Activated CD8-positive, alpha-beta memory T cell treated with anti-CD3 and anti-CD28 coated beads, Interleukin-2, amount 10 ng/mL, durations not matched to agents 7 days and 5 days (primary cell): ENCODE measurements at regions not wholly inside any gene's neighbourhood (a gene's known extent, or its start where the extent isn't known, plus 50 kb on each side); places are given as distances from the start of the nearest gene placed in this dataset.

Experiments
- ATAC-seq: fragments of 150-1000 bp; cut with Tn5 transposase; one replicate; pipeline ENCODE4 v1.10.0; 2021; ENCODE audit warnings: moderate library complexity
- CTCF ChIA-PET: fragments of 350-600 bp; sonication (Branson Sonifier 250); formaldehyde crosslinking; loops from one replicate; lab custom pipeline; 2021; ENCODE audit warnings: antibody characterized with exemption; lab: Charles Lee
- DNase-seq: peaks from one replicate; pipeline ENCODE4 v3.0.0-alpha.2; 2020
- H3K27ac Mint-ChIP-seq: one replicate; pipeline ENCODE4 v1.8.0; 2021; ENCODE audit warnings: mild to moderate bottlenecking, mixed read lengths
- H3K27me3 Mint-ChIP-seq: one replicate; pipeline ENCODE4 v1.8.0; 2021; ENCODE audit warnings: mixed read lengths
- H3K36me3 Mint-ChIP-seq: one replicate; pipeline ENCODE4 v1.8.0; 2021; ENCODE audit warnings: mild to moderate bottlenecking, mixed read lengths
- H3K4me1 Mint-ChIP-seq: one replicate; pipeline ENCODE4 v1.8.0; 2021; ENCODE audit warnings: mixed read lengths
- H3K4me3 Mint-ChIP-seq: one replicate; pipeline ENCODE4 v1.8.0; 2021; ENCODE audit warnings: mild to moderate bottlenecking, moderate library complexity, mixed read lengths
- H3K9me3 Mint-ChIP-seq: one replicate; pipeline ENCODE4 v1.8.0; 2022; ENCODE audit warnings: low read depth, mixed read lengths

DNA sequence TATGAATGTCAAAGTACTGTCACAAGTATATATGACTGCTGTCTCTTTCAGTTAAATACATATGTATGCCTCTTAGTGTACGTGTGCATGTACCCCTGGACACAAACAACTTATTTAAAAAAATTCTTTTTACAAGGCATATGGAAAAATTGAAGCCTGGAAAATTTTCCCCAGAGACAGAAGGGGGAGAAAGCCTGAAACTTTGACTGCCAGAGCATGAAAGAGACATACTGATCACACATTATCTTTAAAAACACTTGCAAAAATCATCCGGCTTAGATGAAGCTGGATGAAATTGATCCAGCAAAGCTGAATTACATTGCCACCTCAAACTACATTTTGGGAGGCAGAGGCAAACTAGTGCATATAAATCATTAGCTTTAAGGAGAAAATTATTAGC lies 88.0 kb upstream of the NFIB start:
- CTCF ChIA-PET, result no interaction called here
- DNase-seq (no peak), ATAC-seq (no peak)
- Mint-ChIP-seq H3K36me3 (no peaks in the 10 kb centered on the region), H3K27ac (no peak overlapping the region), H3K4me1 (no peaks in the 10 kb centered on the region), H3K4me3 (no peak overlapping the region), H3K27me3 (no peaks in the 10 kb centered on the region), H3K9me3 (no peaks in the 10 kb centered on the region)

DNA sequence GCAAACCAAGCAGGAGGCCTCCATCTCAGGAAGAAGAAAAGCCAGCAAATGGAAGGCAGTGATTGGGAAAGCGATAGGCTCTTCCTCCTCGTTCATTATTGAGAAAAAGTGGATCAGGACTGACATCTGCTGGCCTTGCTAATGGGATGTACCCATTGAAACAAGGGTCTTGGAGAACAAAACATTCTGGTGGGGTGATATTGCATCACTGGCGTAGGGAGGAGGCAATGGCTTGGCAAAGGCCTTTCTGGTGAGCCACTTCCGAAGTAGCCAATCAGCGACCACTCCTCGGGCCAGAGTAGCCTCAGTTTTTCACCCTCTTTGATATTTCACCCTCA lies 86.7 kb upstream of the NFIB start:
- H3K36me3 Mint-ChIP-seq, result no peaks in the 10 kb centered on the region
- DNase-seq (no peak), ATAC-seq (no peak)
- no peaks in the 10 kb centered on the region for H3K9me3 Mint-ChIP-seq
- no peak overlapping the region for H3K27ac Mint-ChIP-seq
- H3K4me1 Mint-ChIP-seq, result no peaks in the 10 kb centered on the region
- H3K4me3 Mint-ChIP-seq, result no peak overlapping the region
- CTCF ChIA-PET, result no interaction called here
- H3K27me3 Mint-ChIP-seq, result no peaks in the 10 kb centered on the region

DNA sequence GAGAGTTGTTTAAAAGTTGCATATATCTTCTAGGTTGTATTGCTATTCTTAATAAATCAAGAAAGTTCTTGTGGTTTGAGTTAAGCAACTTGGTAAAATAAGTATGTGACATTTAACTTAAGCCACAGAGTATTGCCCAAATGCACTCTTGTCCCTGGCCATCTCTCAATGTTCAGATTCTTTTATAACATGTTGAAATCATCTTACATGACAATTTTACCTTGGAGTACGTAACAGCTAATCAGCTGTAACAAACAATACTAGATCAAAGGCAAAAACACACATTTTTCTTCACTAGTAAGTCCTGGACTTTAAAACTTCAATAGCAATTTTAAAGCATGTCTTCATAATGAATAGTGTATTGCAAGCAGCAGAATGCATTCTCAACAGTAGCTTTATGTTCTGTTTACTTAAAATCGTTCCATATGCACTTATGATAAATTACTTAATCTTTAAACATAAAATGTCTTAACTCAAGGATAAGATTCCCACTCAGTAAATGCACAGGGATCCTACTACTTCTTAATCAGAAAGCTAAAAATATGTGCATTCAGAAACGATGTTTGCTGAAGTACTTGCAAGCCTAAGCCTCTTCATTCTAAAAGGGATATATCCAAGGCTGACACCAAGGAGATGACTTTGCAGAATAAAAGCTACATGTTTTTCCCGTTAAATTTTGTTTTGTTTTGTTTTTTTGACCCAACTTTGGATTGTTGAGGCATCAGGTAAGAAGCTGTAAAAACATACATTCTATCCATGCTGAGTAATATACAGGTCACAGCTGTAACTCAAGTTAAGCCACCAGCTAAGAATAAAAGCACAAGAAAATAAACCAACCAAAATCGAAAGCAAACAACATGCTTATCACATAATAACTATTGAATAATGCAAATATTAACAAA lies 86.1 kb upstream of the NFIB start:
- H3K27me3 Mint-ChIP-seq, result no peaks in the 10 kb centered on the region
- no peaks in the 10 kb centered on the region for H3K36me3 Mint-ChIP-seq
- ATAC-seq (no peak), DNase-seq (no peak)
- no peak overlapping the region for H3K27ac Mint-ChIP-seq
- CTCF ChIA-PET, result no interaction called here
- H3K4me3 Mint-ChIP-seq, result no peak overlapping the region
- H3K4me1 Mint-ChIP-seq, result no peaks in the 10 kb centered on the region
- H3K9me3 Mint-ChIP-seq, result no peaks in the 10 kb centered on the region

DNA sequence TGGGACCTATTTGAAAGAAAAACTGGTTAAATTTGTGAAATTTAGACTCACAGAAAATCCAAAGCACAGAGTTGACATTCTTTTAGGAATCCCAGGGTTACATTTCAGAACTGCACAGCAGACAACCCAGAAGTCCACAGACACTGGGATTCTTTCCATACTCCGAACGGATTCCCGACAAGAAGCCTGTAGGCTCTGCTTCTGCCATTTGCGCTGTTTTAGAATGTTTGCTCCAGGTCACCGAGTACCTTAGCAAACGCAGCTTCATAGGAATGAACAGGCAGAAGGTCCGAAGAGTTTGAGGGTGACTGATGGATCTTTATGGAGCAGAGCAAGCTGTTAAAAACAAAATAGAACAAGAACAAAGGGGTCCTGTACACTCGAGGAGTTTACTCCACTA lies 84.5 kb upstream of the NFIB start:
- CTCF ChIA-PET, result no interaction called here
- DNase-seq, result no peak
- H3K4me1 Mint-ChIP-seq, result no peaks in the 10 kb centered on the region
- H3K36me3 Mint-ChIP-seq, result no peaks in the 10 kb centered on the region
- no peak for ATAC-seq
- H3K9me3 Mint-ChIP-seq, result no peaks in the 10 kb centered on the region
- H3K27ac Mint-ChIP-seq, result no peak overlapping the region
- no peak overlapping the region for H3K4me3 Mint-ChIP-seq
- H3K27me3 Mint-ChIP-seq, result no peaks in the 10 kb centered on the region

DNA sequence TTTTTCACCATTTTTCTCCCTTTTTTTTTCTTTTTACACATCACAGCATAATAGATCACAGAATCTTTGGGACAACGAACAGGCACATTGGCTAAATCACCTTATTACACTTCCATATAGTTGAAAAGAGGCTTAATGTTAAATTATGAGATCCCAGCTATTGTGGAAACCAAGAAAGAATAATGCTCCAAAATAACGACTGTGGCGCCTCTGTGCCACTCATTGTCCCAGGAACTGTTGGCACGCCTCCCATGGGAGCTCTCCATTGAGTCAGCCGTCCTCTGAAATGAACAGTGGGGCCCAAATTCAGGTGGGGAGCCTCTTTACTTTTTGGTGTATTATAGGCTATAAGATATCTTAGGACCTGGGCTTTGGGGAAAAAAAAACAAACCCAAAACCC lies 82.2 kb upstream of the NFIB start:
- no peak for ATAC-seq
- Mint-ChIP-seq H3K36me3 (no peaks in the 10 kb centered on the region), H3K4me3 (no peak overlapping the region), H3K4me1 (no peaks in the 10 kb centered on the region), H3K9me3 (no peaks in the 10 kb centered on the region), H3K27ac (no peak overlapping the region), H3K27me3 (no peaks in the 10 kb centered on the region)
- CTCF ChIA-PET, result no interaction called here
- DNase-seq, result no peak

DNA sequence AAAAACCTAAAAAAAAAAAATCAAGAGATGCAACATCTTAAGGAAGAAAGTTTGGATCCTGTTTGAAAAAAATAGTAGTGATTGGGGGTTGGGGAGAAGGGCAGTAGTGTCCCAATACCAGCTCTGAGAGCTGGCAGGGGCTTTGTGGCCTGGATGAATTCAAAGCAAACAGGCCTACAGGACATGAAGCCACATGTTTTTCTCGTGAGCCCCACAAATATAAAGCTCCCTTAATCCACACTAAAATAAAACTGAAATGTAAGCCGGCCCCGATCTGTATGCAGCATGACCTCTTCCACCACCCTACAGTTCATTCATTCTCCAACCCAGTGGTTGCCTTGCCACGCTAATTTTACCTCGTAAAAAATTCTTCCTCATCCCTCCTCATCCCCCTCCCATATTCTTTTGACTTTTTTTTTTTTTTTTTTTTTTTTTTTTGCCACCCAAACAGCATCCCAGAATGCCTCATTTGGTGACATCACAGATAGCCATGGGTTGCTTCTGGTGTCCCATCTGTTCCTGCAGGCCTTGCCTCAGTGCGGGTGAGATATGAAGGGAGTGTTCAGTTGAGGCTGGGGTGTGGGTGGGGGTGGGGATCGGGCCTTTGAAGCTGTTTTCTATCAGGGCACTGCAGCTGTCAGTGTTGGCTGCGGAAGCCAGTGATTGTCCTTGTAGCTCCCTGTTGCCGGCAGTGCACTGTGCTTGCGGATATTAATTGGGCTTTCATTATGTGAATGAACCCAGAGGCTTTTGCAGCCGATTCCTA lies 81.6 kb upstream of the NFIB start:
- Mint-ChIP-seq H3K4me1 (no peaks in the 10 kb centered on the region), H3K27ac (no peak overlapping the region), H3K36me3 (no peaks in the 10 kb centered on the region), H3K9me3 (no peaks in the 10 kb centered on the region), H3K27me3 (no peaks in the 10 kb centered on the region), H3K4me3 (no peak overlapping the region)
- no peak for ATAC-seq
- no peak for DNase-seq
- CTCF ChIA-PET, result no interaction called here

DNA sequence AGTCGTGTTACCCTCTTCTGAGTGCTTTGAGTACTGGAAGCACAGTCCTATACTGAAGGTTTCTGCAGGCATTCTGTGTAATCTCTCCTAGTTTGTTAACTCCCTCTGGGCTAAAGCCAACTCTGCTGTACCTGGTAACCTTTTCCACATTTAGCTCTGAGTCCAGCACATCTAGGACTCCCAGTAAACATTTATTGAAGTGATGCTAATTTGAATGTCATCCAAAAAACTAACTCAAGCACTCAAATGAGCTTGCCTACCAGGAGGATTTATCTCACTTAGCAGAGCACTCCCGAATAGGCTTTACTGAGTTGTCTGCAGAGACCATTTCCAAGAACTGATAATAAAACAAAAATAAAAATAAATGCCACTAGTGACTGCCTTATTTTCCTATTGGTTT lies 79.5 kb upstream of the NFIB start:
- Mint-ChIP-seq H3K36me3 (no peaks in the 10 kb centered on the region), H3K27me3 (no peaks in the 10 kb centered on the region), H3K9me3 (no peaks in the 10 kb centered on the region), H3K27ac (no peak overlapping the region), H3K4me1 (no peaks in the 10 kb centered on the region), H3K4me3 (no peak overlapping the region)
- ATAC-seq (no peak), DNase-seq (no peak)
- CTCF ChIA-PET, result no interaction called here

DNA sequence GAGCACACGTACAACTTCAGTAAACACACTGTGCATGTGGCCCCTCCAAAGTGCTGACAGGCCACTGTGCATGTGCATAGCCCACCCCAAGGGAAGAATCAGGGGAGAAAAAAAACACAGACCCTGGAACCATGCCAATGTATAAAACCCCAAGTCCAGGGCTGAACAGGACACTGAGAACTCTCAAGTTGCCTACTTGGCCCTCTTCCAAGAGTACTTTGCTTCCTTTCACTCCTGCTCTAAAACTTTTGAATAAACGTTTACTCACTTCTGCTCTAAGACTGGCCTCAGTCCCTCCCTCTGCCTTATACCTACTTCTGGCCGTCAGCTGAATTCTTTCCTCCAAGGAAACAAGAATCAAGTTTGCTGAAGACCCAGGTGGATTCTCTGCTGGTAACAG lies 77.7 kb upstream of the NFIB start:
- no peak overlapping the region for H3K4me3 Mint-ChIP-seq
- H3K27ac Mint-ChIP-seq, result no peak overlapping the region
- no peaks in the 10 kb centered on the region for H3K27me3 Mint-ChIP-seq
- CTCF ChIA-PET, result no interaction called here
- no peaks in the 10 kb centered on the region for H3K4me1 Mint-ChIP-seq
- no peak for DNase-seq
- no peaks in the 10 kb centered on the region for H3K9me3 Mint-ChIP-seq
- H3K36me3 Mint-ChIP-seq, result no peaks in the 10 kb centered on the region
- ATAC-seq, result no peak

DNA sequence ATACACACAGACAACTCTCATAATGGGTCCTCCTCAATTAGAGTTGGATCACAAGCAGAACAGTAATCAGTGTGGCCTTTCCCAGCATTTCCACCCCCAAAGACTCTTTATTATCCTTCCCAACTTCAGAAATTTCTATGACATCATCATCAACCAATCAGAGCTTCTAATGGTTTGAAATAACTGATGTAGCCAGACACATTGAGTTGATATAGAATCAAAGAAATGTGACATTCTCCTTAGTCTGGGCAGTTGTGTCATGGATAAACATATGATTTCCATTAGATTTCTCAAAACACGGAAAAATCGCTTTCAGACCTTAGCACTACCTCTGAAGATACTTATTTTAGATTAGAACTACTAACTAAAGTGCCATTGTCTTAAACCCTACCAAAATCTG lies 75.7 kb upstream of the NFIB start:
- Mint-ChIP-seq H3K9me3 (no peaks in the 10 kb centered on the region), H3K36me3 (no peaks in the 10 kb centered on the region), H3K27me3 (no peaks in the 10 kb centered on the region), H3K4me1 (no peaks in the 10 kb centered on the region), H3K27ac (no peak overlapping the region), H3K4me3 (no peak overlapping the region)
- CTCF ChIA-PET, result no interaction called here
- ATAC-seq (no peak), DNase-seq (no peak)

DNA sequence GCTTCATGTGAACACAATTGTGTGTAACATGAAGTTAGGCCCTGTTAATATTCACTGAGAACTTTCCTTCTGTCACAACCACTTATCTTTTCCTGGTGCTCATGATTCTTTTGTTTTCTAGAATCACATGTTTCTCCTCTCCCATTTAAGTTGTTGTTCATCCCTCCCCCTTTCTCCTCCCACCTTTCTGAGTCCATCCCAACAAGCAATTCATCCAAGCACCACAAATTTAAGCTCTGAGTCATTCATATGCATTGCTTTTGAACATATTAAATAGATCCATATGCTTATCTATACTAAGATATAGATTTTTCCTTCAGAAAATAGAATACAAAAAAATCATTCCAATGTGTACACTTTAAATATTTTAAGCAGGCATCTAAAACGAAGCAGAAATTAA lies 75.2 kb upstream of the NFIB start:
- Mint-ChIP-seq H3K4me1 (no peaks in the 10 kb centered on the region), H3K27ac (no peak overlapping the region), H3K4me3 (no peak overlapping the region), H3K27me3 (no peaks in the 10 kb centered on the region), H3K36me3 (no peaks in the 10 kb centered on the region), H3K9me3 (no peaks in the 10 kb centered on the region)
- DNase-seq (no peak), ATAC-seq (no peak)
- CTCF ChIA-PET, result no interaction called here

DNA sequence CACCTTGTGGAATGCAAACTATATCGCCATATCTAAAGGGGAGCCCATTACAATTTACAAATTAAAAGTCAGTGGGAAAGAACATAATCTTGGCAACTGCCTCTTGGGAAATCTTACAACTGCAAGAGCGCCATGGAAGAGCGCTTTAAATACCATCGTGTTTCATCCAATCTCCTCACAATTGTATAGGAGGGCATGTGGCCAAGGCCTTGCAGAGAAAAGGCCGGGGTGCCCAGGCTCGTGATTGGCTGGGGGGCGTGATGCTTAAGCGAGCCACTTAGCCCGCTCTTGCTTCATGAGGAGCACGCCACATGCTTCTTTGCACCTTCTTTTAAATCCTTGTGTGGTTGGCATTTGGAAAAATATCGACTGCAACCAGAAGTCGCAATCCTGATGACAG lies 69.8 kb upstream of the NFIB start:
- no peaks in the 10 kb centered on the region for H3K36me3 Mint-ChIP-seq
- CTCF ChIA-PET, result no interaction called here
- no peak for DNase-seq
- no peak for ATAC-seq
- no peak overlapping the region for H3K27ac Mint-ChIP-seq
- no peaks in the 10 kb centered on the region for H3K4me1 Mint-ChIP-seq
- H3K27me3 Mint-ChIP-seq, result no peaks in the 10 kb centered on the region
- no peak overlapping the region for H3K4me3 Mint-ChIP-seq
- H3K9me3 Mint-ChIP-seq, result no peaks in the 10 kb centered on the region

DNA sequence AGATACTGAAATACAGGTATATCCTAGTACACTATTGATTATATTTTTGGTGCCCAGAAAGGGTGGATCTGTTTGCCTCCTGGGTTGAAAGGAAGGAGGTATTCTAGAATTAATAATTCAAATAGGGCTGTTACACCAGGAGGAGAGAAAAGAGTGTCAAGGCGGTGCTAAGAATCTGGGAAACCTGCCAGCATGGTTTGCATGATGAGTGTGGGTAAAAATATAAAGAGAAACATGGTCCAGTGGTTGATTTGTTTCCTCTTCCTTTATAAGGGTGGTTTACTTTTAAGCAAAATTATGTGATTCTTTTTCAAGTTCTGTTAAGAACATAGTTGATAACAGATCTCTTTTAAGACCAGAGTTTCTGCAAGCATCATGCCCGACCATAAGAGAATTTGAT lies 69.4 kb upstream of the NFIB start:
- Mint-ChIP-seq H3K36me3 (no peaks in the 10 kb centered on the region), H3K27me3 (no peaks in the 10 kb centered on the region), H3K4me1 (no peaks in the 10 kb centered on the region), H3K9me3 (no peaks in the 10 kb centered on the region), H3K4me3 (no peak overlapping the region), H3K27ac (no peak overlapping the region)
- ATAC-seq, result no peak
- DNase-seq, result no peak
- CTCF ChIA-PET, result no interaction called here

DNA sequence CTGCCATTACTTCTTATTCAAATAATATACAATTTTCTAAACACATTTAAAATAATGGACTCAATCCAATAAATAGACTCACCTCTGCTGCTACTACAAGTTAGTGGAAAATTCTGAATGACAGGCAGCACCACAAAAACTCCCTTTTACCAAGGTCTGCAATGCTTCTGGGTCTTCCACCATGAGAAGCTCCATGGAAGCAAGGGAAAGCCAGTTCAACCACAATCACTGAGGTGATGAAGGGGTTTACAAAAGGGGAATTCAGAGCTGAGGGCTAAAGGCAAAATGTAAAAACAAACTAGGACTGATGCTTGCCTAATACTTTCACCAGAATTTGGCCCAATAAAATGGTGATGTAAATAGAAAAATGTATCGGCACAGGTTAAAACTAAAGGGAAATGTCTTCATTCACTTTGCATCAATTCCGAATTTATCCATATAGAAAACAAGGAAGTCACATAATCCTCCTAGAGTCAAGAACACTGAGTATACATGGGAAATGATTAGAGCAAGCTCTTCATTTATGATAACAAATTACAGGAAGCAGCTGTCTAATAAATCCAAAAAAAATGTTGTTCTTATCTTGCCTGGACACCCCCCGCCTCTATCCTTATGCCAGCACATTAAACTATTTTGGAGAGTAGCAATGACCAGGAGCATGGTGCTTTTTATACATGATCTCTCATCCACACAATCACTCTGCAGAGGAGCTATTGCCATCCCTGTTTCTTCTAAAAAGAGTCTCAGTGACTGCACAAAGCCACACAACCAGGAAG lies 66.3 kb upstream of the NFIB start:
- Mint-ChIP-seq H3K27ac (no peak overlapping the region), H3K9me3 (no peaks in the 10 kb centered on the region), H3K4me1 (no peaks in the 10 kb centered on the region), H3K27me3 (no peaks in the 10 kb centered on the region), H3K4me3 (no peak overlapping the region), H3K36me3 (no peaks in the 10 kb centered on the region)
- ATAC-seq (no peak), DNase-seq (no peak)
- CTCF ChIA-PET, result interaction anchor here (1.0 kb wide), 1 partner anchor 11 kb away, joined by 3 read pairs; no protein-coding TSS in a partner anchor

DNA sequence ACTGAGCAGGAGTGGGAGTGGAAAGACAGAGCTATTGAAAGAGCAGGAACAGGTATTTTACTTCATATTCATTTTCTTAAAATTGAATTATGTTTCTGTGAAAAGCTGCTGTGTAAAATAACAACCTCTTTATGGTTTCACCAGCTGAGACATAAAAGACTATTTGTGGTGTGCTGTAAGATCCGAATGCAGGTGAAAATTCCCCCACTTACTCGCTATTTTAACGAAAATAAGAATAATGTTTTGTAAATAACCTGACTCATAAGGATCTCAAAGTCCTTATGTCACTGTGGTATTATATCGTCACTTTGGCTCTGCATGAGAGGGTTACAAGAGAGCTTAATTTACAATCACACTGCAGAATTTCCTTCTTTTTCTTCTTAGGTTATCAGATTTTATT lies 65.3 kb upstream of the NFIB start:
- Mint-ChIP-seq H3K4me1 (no peaks in the 10 kb centered on the region), H3K27me3 (no peaks in the 10 kb centered on the region), H3K27ac (no peak overlapping the region), H3K4me3 (no peak overlapping the region), H3K9me3 (no peaks in the 10 kb centered on the region), H3K36me3 (no peaks in the 10 kb centered on the region)
- CTCF ChIA-PET, result no interaction called here
- ATAC-seq (no peak), DNase-seq (no peak)
